SK-N-SH treated with all-trans-retinoic acid at 6 μM for 48 hours (cell line): ENCODE measurements at regions not wholly inside any gene's neighbourhood (a gene's known extent, or its start where the extent isn't known, plus 50 kb on each side); places are given as distances from the start of the nearest gene placed in this dataset.

Source experiments
- ATAC-seq: fragments of 200-7000 bp; cut with Tn5 transposase; 3 replicates; pipeline ENCODE4 v1.9.1; 2020; ENCODE audit warnings: mild to moderate bottlenecking, moderate library complexity
- ARNTL ChIP-seq: fragments of 450-650 bp; formaldehyde crosslinking; IDR thresholded peaks from 2 replicates; pipeline ENCODE4 v1.5.0; 2020; ENCODE audit warnings: low read depth, mild to moderate bottlenecking, moderate library complexity, borderline replicate concordance
- BACH2 ChIP-seq: fragments of 250-450 bp; sonication (Bioruptor Pico); IDR thresholded peaks from 2 replicates; pipeline ENCODE4 v1.9.0; 2021; ENCODE audit warnings: mild to moderate bottlenecking, borderline replicate concordance
- CSDC2 ChIP-seq: fragments of 250-450 bp; sonication (Bioruptor Pico); IDR thresholded peaks from 2 replicates; pipeline ENCODE4 v1.5.0; 2020; ENCODE audit warnings: mild to moderate bottlenecking, moderate library complexity
- CSRNP3 ChIP-seq: fragments of 250-450 bp; sonication (Bioruptor Pico); IDR thresholded peaks from 2 replicates; pipeline ENCODE4 v1.5.1; 2021; ENCODE audit warnings: mild to moderate bottlenecking, moderate library complexity
- ESRRG ChIP-seq: fragments of 250-450 bp; sonication (Bioruptor Pico); IDR thresholded peaks from 2 replicates; pipeline ENCODE4 v1.6.1; 2021; ENCODE audit warnings: mild to moderate bottlenecking
- GLIS3 ChIP-seq: fragments of 250-450 bp; sonication (Bioruptor Pico); IDR thresholded peaks from 2 replicates; pipeline ENCODE4 v1.5.0; 2020; ENCODE audit warnings: mild to moderate bottlenecking, moderate library complexity
- ISL1 ChIP-seq: fragments of 250-450 bp; sonication (Bioruptor Pico); IDR thresholded peaks from 2 replicates; pipeline ENCODE4 v2.1.2; 2022; ENCODE audit warnings: mild to moderate bottlenecking, moderate library complexity
- OSR1 ChIP-seq: fragments of 250-450 bp; sonication (Bioruptor Pico); IDR thresholded peaks from 2 replicates; pipeline ENCODE4 v1.8.0; 2022; ENCODE audit warnings: moderate library complexity, mild to moderate bottlenecking, inconsistent platforms
- PATZ1 ChIP-seq: fragments of 250-450 bp; sonication (Bioruptor Pico); IDR thresholded peaks from 2 replicates; pipeline ENCODE4 v1.8.0; 2020; ENCODE audit warnings: mild to moderate bottlenecking, moderate library complexity, borderline replicate concordance
- RARB ChIP-seq: fragments of 250-450 bp; sonication (Bioruptor Pico); IDR thresholded peaks from 2 replicates; pipeline ENCODE4 v1.8.0; 2021; ENCODE audit warnings: mild to moderate bottlenecking, moderate library complexity
- SNAI2 ChIP-seq: fragments of 250-450 bp; sonication (Bioruptor Pico); IDR thresholded peaks from 2 replicates; pipeline ENCODE4 v1.5.0; 2020; ENCODE audit warnings: mild to moderate bottlenecking, moderate library complexity
- TCF4 ChIP-seq: fragments of 250-450 bp; sonication (Bioruptor Pico); IDR thresholded peaks from 2 replicates; pipeline ENCODE4 v1.8.0; 2021; ENCODE audit warnings: mild to moderate bottlenecking, moderate library complexity, borderline replicate concordance
- TOX ChIP-seq: fragments of 250-450 bp; sonication (Bioruptor Pico); IDR thresholded peaks from 2 replicates; pipeline ENCODE4 v1.8.0; 2021; ENCODE audit warnings: mild to moderate bottlenecking, moderate library complexity, borderline replicate concordance
- ZC3H10 ChIP-seq: fragments of 250-450 bp; sonication (Bioruptor Pico); IDR thresholded peaks from 2 replicates; pipeline ENCODE4 v1.5.1; 2021; ENCODE audit warnings: mild to moderate bottlenecking, moderate library complexity
- ZFP30 ChIP-seq: fragments of 450-650 bp; formaldehyde crosslinking; IDR thresholded peaks from 2 replicates; pipeline ENCODE4 v1.5.0; 2022; ENCODE audit warnings: mild to moderate bottlenecking, moderate library complexity
- ZNF70 ChIP-seq: fragments of 450-650 bp; formaldehyde crosslinking; IDR thresholded peaks from 2 replicates; pipeline ENCODE4 v1.5.0; 2020; ENCODE audit warnings: mild to moderate bottlenecking, moderate library complexity
- ZNF8 ChIP-seq: fragments of 450-650 bp; formaldehyde crosslinking; IDR thresholded peaks from 2 replicates; pipeline ENCODE4 v1.5.0; 2020; ENCODE audit warnings: mild to moderate bottlenecking, moderate library complexity
- TF ChIP-seq, protein P1 (sequence below): fragments of 250-450 bp; sonication (Bioruptor Pico); IDR thresholded peaks from 2 replicates; pipeline ENCODE4 v1.5.0; 2020; ENCODE audit warnings: mild to moderate bottlenecking, moderate library complexity
- TF ChIP-seq, protein P2 (sequence below): fragments of 250-450 bp; sonication (Bioruptor Pico); IDR thresholded peaks from 2 replicates; pipeline ENCODE4 v1.8.0; 2021; ENCODE audit warnings: low read depth, mild to moderate bottlenecking, moderate library complexity, borderline replicate concordance

GRCh38 chr2:225895126-225895525, 495.6 kb downstream of the NYAP2 start:
- peak; percentile 76 for ATAC-seq
- TF ChIP-seq ZNF70 (CRISPR knock-in tag) (no peak), ZC3H10 (CRISPR knock-in tag) (no peak), SNAI2 (no peak), ARNTL (CRISPR knock-in tag) (no peak), TOX (no peak), OSR1 (CRISPR knock-in tag) (no peak), ISL1 (no peak), ESRRG (CRISPR knock-in tag) (no peak), PATZ1 (CRISPR knock-in tag) (no peak)
- TF ChIP-seq, protein P1, sequence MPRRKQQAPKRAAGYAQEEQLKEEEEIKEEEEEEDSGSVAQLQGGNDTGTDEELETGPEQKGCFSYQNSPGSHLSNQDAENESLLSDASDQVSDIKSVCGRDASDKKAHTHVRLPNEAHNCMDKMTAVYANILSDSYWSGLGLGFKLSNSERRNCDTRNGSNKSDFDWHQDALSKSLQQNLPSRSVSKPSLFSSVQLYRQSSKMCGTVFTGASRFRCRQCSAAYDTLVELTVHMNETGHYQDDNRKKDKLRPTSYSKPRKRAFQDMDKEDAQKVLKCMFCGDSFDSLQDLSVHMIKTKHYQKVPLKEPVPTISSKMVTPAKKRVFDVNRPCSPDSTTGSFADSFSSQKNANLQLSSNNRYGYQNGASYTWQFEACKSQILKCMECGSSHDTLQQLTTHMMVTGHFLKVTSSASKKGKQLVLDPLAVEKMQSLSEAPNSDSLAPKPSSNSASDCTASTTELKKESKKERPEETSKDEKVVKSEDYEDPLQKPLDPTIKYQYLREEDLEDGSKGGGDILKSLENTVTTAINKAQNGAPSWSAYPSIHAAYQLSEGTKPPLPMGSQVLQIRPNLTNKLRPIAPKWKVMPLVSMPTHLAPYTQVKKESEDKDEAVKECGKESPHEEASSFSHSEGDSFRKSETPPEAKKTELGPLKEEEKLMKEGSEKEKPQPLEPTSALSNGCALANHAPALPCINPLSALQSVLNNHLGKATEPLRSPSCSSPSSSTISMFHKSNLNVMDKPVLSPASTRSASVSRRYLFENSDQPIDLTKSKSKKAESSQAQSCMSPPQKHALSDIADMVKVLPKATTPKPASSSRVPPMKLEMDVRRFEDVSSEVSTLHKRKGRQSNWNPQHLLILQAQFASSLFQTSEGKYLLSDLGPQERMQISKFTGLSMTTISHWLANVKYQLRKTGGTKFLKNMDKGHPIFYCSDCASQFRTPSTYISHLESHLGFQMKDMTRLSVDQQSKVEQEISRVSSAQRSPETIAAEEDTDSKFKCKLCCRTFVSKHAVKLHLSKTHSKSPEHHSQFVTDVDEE, result no peak
- TF ChIP-seq, protein P2, sequence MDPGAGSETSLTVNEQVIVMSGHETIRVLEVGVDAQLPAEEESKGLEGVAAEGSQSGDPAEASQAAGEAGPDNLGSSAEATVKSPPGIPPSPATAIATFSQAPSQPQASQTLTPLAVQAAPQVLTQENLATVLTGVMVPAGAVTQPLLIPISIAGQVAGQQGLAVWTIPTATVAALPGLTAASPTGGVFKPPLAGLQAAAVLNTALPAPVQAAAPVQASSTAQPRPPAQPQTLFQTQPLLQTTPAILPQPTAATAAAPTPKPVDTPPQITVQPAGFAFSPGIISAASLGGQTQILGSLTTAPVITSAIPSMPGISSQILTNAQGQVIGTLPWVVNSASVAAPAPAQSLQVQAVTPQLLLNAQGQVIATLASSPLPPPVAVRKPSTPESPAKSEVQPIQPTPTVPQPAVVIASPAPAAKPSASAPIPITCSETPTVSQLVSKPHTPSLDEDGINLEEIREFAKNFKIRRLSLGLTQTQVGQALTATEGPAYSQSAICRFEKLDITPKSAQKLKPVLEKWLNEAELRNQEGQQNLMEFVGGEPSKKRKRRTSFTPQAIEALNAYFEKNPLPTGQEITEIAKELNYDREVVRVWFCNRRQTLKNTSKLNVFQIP (CRISPR knock-in tag), result no peak

- peak; percentile 92 for ATAC-seq
- TF ChIP-seq ZFP30 (CRISPR knock-in tag), result no peak
- no peak for TF ChIP-seq PATZ1 (CRISPR knock-in tag)
- no peak for TF ChIP-seq GLIS3 (CRISPR knock-in tag)
- no peak for TF ChIP-seq OSR1 (CRISPR knock-in tag)
- TF ChIP-seq ARNTL (CRISPR knock-in tag), result no peak
- no peak for TF ChIP-seq ISL1
- TF ChIP-seq CSDC2 (CRISPR knock-in tag), result no peak
- no peak for TF ChIP-seq BACH2 (CRISPR knock-in tag)
- TF ChIP-seq, protein P1, result no peak
- TF ChIP-seq TCF4 (CRISPR knock-in tag), result no peak
- TF ChIP-seq CSRNP3, result no peak
- no peak for TF ChIP-seq ZNF8 (CRISPR knock-in tag)
- TF ChIP-seq RARB, result no peak
These were observed 494.9 kb downstream of the NYAP2 start for GRCh38 chr2:225894236-225894980.
